ENCODE measurements at regions not wholly inside any gene's neighbourhood (a gene's known extent, or its start where the extent isn't known, plus 50 kb on each side); places are given as distances from the start of the nearest gene placed in this dataset.

DNA sequence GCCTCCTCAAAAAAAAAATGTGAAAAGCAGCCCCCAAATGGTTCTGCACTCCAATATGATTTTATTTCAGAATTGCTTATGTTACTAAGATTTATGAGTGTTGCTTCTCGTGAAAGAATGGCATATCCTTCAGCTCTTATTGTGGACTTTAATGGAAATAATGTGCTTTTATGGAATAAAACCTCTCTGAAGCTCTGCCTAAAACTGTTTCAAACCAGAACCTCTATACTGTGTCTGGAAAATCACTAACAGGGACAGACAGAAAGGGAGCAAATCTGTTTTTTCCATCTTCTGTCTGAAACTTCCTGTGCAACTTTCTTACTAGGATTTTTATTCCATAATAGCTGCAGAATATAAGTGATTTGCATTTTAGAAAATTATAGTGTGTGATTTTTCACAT, 493.1 kb downstream of the ANKRD50 start:
- no peaks in the 10 kb centered on the region for H3K4me1 ChIP-seq (ENCODE audit: insufficient read depth)

GRCh38 chr4:124224256-124224655, 488.3 kb downstream of the ANKRD50 start:
- Histone ChIP-seq H3K4me3 (ENCODE audit: low read depth, low read length) (no peak overlapping the region), H3K36me3 (ENCODE audit: insufficient read depth) (no peaks in the 10 kb centered on the region), H3K27ac (ENCODE audit: low read depth) (no peak overlapping the region), H3K4me1 (ENCODE audit: insufficient read depth) (no peaks in the 10 kb centered on the region)
- 93% methylated on average over 1 of the region's 1 CpG for WGBS
- no peak for DNase-seq (ENCODE audit: extremely low spot score)

More for the DNA sequence above, 493.1 kb downstream of the ANKRD50 start:
- DNase-seq (ENCODE audit: extremely low spot score): no peak
- Histone ChIP-seq H3K36me3 (ENCODE audit: insufficient read depth) (no peaks in the 10 kb centered on the region), H3K4me3 (ENCODE audit: low read depth, low read length) (no peak overlapping the region), H3K27ac (ENCODE audit: low read depth) (no peak overlapping the region)
- WGBS: 34% methylated on average over 1 of the region's 1 CpG

GRCh38 chr4:124227981-124228380, 484.6 kb downstream of the ANKRD50 start:
- Histone ChIP-seq H3K4me3 (ENCODE audit: low read depth, low read length) (no peak overlapping the region), H3K27ac (ENCODE audit: low read depth) (no peak overlapping the region)
- no peak for DNase-seq (ENCODE audit: extremely low spot score)

GRCh38 chr4:124230268-124230667, 482.3 kb downstream of the ANKRD50 start:
- H3K27ac ChIP-seq (ENCODE audit: low read depth): no peak overlapping the region
- H3K36me3 ChIP-seq (ENCODE audit: insufficient read depth): no peaks in the 10 kb centered on the region
- H3K4me1 ChIP-seq (ENCODE audit: insufficient read depth): no peaks in the 10 kb centered on the region
- no peak overlapping the region for H3K4me3 ChIP-seq (ENCODE audit: low read depth, low read length)
- 72% methylated on average over 2 of the region's 2 CpGs for WGBS
- DNase-seq (ENCODE audit: extremely low spot score): no peak

More at GRCh38 chr4:124227981-124228380, 484.6 kb downstream of the ANKRD50 start:
- H3K36me3 ChIP-seq (ENCODE audit: insufficient read depth): no peaks in the 10 kb centered on the region
- H3K4me1 ChIP-seq (ENCODE audit: insufficient read depth): no peaks in the 10 kb centered on the region

DNA sequence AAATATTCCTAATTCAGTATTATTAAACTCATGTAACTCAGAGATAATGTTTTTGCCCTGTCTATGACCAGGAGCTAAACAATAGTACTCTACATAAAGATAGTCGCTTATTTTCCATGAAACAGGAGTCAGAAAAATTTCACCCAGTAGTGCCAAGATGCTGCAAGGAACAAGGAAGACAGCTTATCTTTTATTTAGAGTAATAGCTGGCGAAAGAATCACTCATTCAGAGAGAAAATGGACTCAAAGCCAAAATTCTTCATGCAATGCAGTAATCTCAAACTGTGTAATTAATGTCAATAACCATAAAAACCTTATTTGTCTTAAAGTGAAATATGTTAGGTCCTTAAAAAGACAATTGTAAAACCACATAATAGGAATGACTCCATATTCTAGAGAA, 477.8 kb downstream of the ANKRD50 start:
- WGBS: 21% methylated on average over 2 of the region's 2 CpGs
- H3K4me3 ChIP-seq (ENCODE audit: low read depth, low read length): no peak overlapping the region
- no peak for DNase-seq (ENCODE audit: extremely low spot score)

GRCh38 chr4:124243671-124244366, 468.7 kb downstream of the ANKRD50 start:
- no peaks in the 10 kb centered on the region for H3K4me1 ChIP-seq (ENCODE audit: insufficient read depth)
- 95% methylated on average over 3 of the region's 3 CpGs for WGBS

More for the DNA sequence above, 477.8 kb downstream of the ANKRD50 start:
- Histone ChIP-seq H3K4me1 (ENCODE audit: insufficient read depth) (no peaks in the 10 kb centered on the region), H3K27ac (ENCODE audit: low read depth) (no peak overlapping the region), H3K36me3 (ENCODE audit: insufficient read depth) (no peaks in the 10 kb centered on the region)

DNA sequence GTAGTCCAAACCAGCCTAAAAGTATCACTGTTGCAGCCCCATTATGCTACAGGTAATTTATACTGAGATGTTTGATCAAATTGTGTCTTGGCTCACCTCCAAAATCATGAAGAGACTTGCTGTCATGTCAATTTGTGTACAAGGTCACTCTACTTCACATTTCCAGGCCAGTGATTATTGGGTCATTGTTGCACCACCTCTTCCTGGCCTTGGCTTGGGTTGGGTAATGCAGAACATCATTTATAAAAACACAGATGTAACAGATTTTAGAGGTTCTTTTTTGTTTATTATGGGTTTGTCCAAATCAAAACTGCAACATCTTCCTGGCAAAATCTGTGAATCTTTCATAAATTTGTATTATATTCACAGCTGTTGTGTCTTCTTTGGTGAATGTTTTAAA, 459.5 kb downstream of the ANKRD50 start:
- DNase-seq (ENCODE audit: extremely low spot score): no peak
- Histone ChIP-seq H3K27ac (ENCODE audit: low read depth) (no peak overlapping the region), H3K4me1 (ENCODE audit: insufficient read depth) (no peaks in the 10 kb centered on the region), H3K4me3 (ENCODE audit: low read depth, low read length) (no peak overlapping the region), H3K36me3 (ENCODE audit: insufficient read depth) (no peaks in the 10 kb centered on the region)

More at GRCh38 chr4:124243671-124244366, 468.7 kb downstream of the ANKRD50 start:
- DNase-seq (ENCODE audit: extremely low spot score): no peak
- no peaks in the 10 kb centered on the region for H3K36me3 ChIP-seq (ENCODE audit: insufficient read depth)
- H3K27ac ChIP-seq (ENCODE audit: low read depth): no peak overlapping the region
- no peak overlapping the region for H3K4me3 ChIP-seq (ENCODE audit: low read depth, low read length)

- 18% methylated on average over 7 of the region's 7 CpGs for WGBS
Observed at GRCh38 chr4:124262211-124263179, 450.0 kb downstream of the ANKRD50 start.

GRCh38 chr4:124265701-124266100, 446.8 kb downstream of the ANKRD50 start:
- WGBS: 97% methylated on average over 1 of the region's 1 CpG
- Histone ChIP-seq H3K4me1 (ENCODE audit: insufficient read depth) (no peaks in the 10 kb centered on the region), H3K4me3 (ENCODE audit: low read depth, low read length) (no peak overlapping the region), H3K27ac (ENCODE audit: low read depth) (no peak overlapping the region), H3K36me3 (ENCODE audit: insufficient read depth) (no peaks in the 10 kb centered on the region)
- no peak for DNase-seq (ENCODE audit: extremely low spot score)

More at GRCh38 chr4:124262211-124263179, 450.0 kb downstream of the ANKRD50 start:
- DNase-seq (ENCODE audit: extremely low spot score): peak; percentile 70
- Histone ChIP-seq H3K4me1 (ENCODE audit: insufficient read depth) (no peaks in the 10 kb centered on the region), H3K27ac (ENCODE audit: low read depth) (no peak overlapping the region), H3K36me3 (ENCODE audit: insufficient read depth) (no peaks in the 10 kb centered on the region), H3K4me3 (ENCODE audit: low read depth, low read length) (no peak overlapping the region)

GRCh38 chr4:124266721-124267120, 445.8 kb downstream of the ANKRD50 start:
- WGBS: 64% methylated on average over 3 of the region's 3 CpGs
- no peaks in the 10 kb centered on the region for H3K4me1 ChIP-seq (ENCODE audit: insufficient read depth)
- no peaks in the 10 kb centered on the region for H3K36me3 ChIP-seq (ENCODE audit: insufficient read depth)
- no peak overlapping the region for H3K4me3 ChIP-seq (ENCODE audit: low read depth, low read length)
- DNase-seq (ENCODE audit: extremely low spot score): no peak
- H3K27ac ChIP-seq (ENCODE audit: low read depth): no peak overlapping the region

DNA sequence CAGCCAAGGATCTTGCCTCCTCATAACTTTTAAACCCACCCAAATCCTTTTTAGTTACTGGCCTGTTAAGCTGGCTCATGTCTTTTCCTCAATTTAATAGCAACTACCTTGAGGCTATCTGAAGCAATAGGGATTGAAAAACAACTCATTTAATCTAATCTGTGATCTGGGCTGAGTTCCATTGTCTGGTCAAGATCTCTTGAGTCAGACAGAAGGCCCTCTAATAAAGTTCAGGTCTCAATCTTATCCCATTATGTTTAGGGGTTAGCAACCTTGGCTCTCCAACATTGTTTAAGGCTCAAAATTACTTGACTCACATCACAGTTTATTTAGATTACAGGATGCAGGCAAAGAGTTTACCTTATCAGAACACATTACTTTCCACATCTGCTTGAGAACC, 436.1 kb downstream of the ANKRD50 start:
- H3K36me3 ChIP-seq (ENCODE audit: insufficient read depth): no peaks in the 10 kb centered on the region
- DNase-seq (ENCODE audit: extremely low spot score): no peak
- H3K27ac ChIP-seq (ENCODE audit: low read depth): no peak overlapping the region
- no peak overlapping the region for H3K4me3 ChIP-seq (ENCODE audit: low read depth, low read length)
- no peaks in the 10 kb centered on the region for H3K4me1 ChIP-seq (ENCODE audit: insufficient read depth)

GRCh38 chr4:124277691-124278090, 434.8 kb downstream of the ANKRD50 start:
- Histone ChIP-seq H3K27ac (ENCODE audit: low read depth) (no peak overlapping the region), H3K36me3 (ENCODE audit: insufficient read depth) (no peaks in the 10 kb centered on the region), H3K4me1 (ENCODE audit: insufficient read depth) (no peaks in the 10 kb centered on the region), H3K4me3 (ENCODE audit: low read depth, low read length) (no peak overlapping the region)
- WGBS: 96% methylated on average over 2 of the region's 2 CpGs
- no peak for DNase-seq (ENCODE audit: extremely low spot score)

DNA sequence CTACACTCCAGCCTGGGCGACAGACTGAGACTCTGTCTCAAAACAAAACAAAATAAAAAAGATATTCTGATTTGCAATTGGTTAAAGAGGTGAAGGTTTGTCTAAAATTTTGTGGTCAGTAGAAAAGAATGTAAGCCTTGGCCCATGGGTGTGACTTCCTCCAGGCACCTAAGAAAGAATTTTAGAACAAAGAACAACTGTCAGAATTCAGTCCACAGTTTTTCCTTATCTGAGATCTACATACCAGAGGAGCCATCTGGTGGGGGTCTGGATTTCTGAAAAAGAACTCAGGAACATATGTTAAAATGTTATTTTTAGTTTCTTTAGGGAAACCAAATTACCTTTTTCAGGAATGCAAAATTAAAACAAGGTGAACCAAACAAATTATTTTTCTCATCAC, 434.1 kb downstream of the ANKRD50 start:
- no peak overlapping the region for H3K27ac ChIP-seq (ENCODE audit: low read depth)
- WGBS: 80% methylated on average over 1 of the region's 1 CpG
- no peak overlapping the region for H3K4me3 ChIP-seq (ENCODE audit: low read depth, low read length)
- DNase-seq (ENCODE audit: extremely low spot score): no peak
- no peaks in the 10 kb centered on the region for H3K36me3 ChIP-seq (ENCODE audit: insufficient read depth)
- no peaks in the 10 kb centered on the region for H3K4me1 ChIP-seq (ENCODE audit: insufficient read depth)

DNA sequence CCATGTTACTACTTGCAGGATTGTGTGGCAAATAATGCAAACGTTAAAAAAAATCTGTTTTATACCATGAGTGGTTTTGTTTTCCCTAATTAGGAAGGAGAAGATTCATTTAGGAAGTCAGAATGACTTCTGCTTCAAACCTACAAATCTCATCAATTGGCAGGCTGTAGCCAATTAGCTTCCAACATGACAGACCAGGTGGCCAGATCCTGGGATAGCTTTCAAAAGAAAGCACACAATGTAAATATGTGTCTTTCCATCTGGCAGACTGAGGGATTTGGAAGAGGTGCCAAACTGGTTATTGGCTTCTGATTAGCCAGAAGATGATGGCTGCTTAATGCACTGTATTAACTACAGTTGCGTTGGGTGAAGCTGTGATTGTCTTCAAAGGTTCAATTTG, 432.8 kb downstream of the ANKRD50 start:
- no peaks in the 10 kb centered on the region for H3K36me3 ChIP-seq (ENCODE audit: insufficient read depth)
- 75% methylated on average over 2 of the region's 2 CpGs for WGBS
- H3K27ac ChIP-seq (ENCODE audit: low read depth): no peak overlapping the region
- no peak for DNase-seq (ENCODE audit: extremely low spot score)
- no peaks in the 10 kb centered on the region for H3K4me1 ChIP-seq (ENCODE audit: insufficient read depth)
- no peak overlapping the region for H3K4me3 ChIP-seq (ENCODE audit: low read depth, low read length)
